Osteocyte (in vitro differentiated cells): ENCODE measurements at regions not wholly inside any gene's neighbourhood (a gene's known extent, or its start where the extent isn't known, plus 50 kb on each side); places are given as distances from the start of the nearest gene placed in this dataset.

ENCODE experiments used
- DNase-seq: peaks from one replicate; pipeline ENCODE4 v3.0.0; 2021; ENCODE audit warnings: mixed read lengths; ENCODE audit not compliant: unreplicated experiment; ENCODE audit errors: extremely low spot score
- H3K27ac Mint-ChIP-seq: one replicate; pipeline ENCODE4 v1.8.0; 2021; ENCODE audit warnings: mild to moderate bottlenecking, mixed read lengths; ENCODE audit not compliant: unreplicated experiment
- H3K27me3 Mint-ChIP-seq: one replicate; pipeline ENCODE4 v1.8.0; 2021; ENCODE audit warnings: mixed read lengths; ENCODE audit not compliant: unreplicated experiment
- H3K36me3 Mint-ChIP-seq: one replicate; pipeline ENCODE4 v1.8.0; 2021; ENCODE audit warnings: mixed read lengths; ENCODE audit not compliant: unreplicated experiment
- H3K4me1 Mint-ChIP-seq: one replicate; pipeline ENCODE4 v1.8.0; 2021; ENCODE audit warnings: mixed read lengths; ENCODE audit not compliant: unreplicated experiment
- H3K4me3 Mint-ChIP-seq: one replicate; pipeline ENCODE4 v1.8.0; 2021; ENCODE audit warnings: mild to moderate bottlenecking, moderate library complexity, mixed read lengths; ENCODE audit not compliant: unreplicated experiment
- H3K9me3 Mint-ChIP-seq: one replicate; pipeline ENCODE4 v1.8.0; 2021; ENCODE audit warnings: mixed read lengths; ENCODE audit not compliant: unreplicated experiment
- TF ChIP-seq, protein P1 (sequence below): fragments of 200-600 bp; sonication (generic); IDR thresholded peaks from 2 replicates; pipeline ENCODE4 v1.5.0; 2021; ENCODE audit warnings: antibody characterized with exemption, mild to moderate bottlenecking, moderate library complexity

DNA sequence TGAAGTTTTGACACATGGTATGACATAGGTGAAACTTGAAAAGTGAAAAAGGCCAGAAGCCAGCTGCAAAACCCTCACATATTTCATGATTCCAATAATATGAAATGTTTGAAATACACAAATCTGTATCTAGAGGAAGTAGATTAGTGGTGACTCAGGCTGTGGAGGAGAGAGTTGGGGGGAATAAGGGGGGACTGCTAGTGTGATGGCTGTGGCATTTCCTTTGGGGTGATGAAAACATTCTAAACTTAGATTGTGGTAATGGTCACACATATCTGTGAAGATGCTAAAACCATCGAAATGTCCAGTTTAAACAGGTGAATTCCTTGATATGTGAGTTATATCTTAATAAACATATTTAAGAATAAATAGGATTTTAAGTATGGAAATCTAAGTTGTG is 343.5 kb upstream of the SFRP2 start:
- Mint-ChIP-seq H3K9me3 (peaks cover 17% of the 10 kb centered on the region), H3K27ac (no peak overlapping the region), H3K4me1 (peaks cover 4% of the 10 kb centered on the region), H3K4me3 (no peak overlapping the region), H3K27me3 (no peaks in the 10 kb centered on the region), H3K36me3 (peaks cover 9% of the 10 kb centered on the region)
- DNase-seq, result no peak
- TF ChIP-seq, protein P1, sequence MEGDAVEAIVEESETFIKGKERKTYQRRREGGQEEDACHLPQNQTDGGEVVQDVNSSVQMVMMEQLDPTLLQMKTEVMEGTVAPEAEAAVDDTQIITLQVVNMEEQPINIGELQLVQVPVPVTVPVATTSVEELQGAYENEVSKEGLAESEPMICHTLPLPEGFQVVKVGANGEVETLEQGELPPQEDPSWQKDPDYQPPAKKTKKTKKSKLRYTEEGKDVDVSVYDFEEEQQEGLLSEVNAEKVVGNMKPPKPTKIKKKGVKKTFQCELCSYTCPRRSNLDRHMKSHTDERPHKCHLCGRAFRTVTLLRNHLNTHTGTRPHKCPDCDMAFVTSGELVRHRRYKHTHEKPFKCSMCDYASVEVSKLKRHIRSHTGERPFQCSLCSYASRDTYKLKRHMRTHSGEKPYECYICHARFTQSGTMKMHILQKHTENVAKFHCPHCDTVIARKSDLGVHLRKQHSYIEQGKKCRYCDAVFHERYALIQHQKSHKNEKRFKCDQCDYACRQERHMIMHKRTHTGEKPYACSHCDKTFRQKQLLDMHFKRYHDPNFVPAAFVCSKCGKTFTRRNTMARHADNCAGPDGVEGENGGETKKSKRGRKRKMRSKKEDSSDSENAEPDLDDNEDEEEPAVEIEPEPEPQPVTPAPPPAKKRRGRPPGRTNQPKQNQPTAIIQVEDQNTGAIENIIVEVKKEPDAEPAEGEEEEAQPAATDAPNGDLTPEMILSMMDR, result no peak

DNA sequence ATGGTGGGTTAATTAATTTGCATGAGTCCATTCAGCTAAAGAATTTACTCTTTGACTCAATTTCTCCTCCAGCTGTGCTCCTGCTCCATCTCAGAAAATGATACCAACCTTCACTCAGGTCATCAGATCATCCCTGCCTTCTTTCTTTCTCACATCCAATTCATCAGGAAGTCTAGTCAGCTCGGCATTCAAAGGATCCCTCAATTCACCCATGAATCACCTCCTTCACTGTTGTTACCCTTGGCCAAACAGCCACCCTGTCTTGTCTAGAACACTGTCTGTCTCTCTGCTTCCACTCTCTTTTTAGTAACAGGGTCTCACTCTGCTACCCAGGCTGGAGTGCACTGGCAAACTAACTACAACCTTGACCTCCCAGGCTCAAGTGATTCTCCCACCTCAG is 337.4 kb upstream of the SFRP2 start:
- H3K27me3 Mint-ChIP-seq, result no peaks in the 10 kb centered on the region
- H3K9me3 Mint-ChIP-seq, result peaks cover 24% of the 10 kb centered on the region
- no peak for DNase-seq
- H3K4me1 Mint-ChIP-seq, result peaks cover 7% of the 10 kb centered on the region
- H3K36me3 Mint-ChIP-seq, result peaks cover 9% of the 10 kb centered on the region
- no peak overlapping the region for H3K4me3 Mint-ChIP-seq
- H3K27ac Mint-ChIP-seq, result no peak overlapping the region
- TF ChIP-seq, protein P1, result no peak

DNA sequence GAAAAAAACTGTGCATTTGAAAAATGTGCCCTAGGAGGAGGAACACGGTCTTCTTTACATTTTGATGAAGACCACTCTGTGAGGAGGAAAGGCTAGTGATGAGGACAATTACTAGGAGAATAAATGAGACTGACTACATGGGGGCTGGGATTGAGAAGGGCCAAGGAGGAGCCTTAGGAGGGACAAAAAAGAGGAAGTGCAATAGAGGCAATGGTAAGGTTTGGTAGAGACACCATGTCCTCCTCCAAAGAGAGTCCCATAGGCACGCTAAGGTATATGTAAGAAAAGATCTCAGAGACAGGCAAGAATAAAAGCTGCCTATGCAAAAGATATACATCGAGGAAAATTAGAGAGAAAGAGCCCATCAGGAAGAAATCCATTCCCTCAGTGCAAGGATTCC is 336.5 kb upstream of the SFRP2 start:
- H3K27ac Mint-ChIP-seq, result no peak overlapping the region
- H3K9me3 Mint-ChIP-seq, result peaks cover 24% of the 10 kb centered on the region
- peaks cover 7% of the 10 kb centered on the region for H3K4me1 Mint-ChIP-seq
- no peak overlapping the region for H3K4me3 Mint-ChIP-seq
- TF ChIP-seq, protein P1, result no peak
- DNase-seq, result no peak
- H3K36me3 Mint-ChIP-seq, result peaks cover 9% of the 10 kb centered on the region
- H3K27me3 Mint-ChIP-seq, result no peaks in the 10 kb centered on the region

DNA sequence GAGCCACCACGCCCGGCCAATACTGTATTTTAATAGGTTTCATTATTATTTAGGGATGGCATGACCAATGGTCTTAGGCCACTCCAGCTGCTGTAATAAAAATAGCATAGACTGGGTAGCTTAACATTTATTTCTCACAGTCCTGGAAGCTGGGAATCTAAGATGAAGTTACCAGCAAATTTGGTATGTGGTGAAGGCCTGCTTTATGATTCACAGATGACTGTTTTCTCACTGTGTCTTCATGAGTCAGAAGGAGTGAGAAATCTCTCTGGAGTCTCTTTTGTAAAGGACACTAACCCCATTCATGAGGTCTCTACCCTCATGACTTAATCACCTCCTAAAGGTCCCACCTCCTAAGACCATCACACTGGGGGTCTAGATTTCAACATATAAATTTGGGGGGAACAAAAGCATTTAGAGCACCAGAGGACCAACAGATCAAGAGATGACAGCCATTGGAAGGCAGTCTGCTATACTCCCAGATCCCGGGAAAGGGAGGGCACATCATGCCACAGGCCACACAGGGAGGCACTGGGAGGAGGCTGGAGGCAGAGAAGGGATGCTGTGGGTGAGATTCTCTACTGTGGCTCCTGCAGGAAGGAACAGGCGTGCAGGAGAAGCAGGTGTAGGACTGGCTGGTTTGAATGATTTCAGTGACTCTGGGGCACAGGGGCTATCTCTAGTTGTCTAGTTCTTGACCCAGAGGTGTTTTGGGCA is 335.8 kb upstream of the SFRP2 start:
- TF ChIP-seq, protein P1, result no peak
- Mint-ChIP-seq H3K9me3 (peaks cover 24% of the 10 kb centered on the region), H3K36me3 (peaks cover 9% of the 10 kb centered on the region), H3K4me1 (peaks cover 7% of the 10 kb centered on the region), H3K4me3 (no peak overlapping the region), H3K27me3 (no peaks in the 10 kb centered on the region), H3K27ac (no peak overlapping the region)
- no peak for DNase-seq

DNA sequence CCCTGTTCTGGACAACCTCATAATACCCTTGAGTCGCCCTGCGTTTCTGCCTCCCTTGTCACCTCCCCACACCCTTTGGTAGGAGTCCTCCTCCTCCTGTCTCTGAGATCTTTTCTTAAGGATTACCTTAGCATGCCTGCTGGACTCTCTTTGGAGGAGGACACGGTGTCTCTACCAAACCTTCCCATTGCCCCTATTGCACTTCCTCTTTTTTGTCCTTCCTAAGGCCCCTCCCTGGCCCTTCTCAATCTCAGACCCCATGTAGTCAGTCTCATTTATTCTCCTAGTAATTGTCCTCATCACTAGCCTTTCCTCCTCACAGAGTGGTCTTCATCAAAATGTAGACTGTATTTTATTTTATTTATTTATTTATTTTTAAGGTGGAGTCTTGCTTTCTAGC is 335.0 kb upstream of the SFRP2 start:
- TF ChIP-seq, protein P1, result no peak
- peaks cover 9% of the 10 kb centered on the region for H3K36me3 Mint-ChIP-seq
- peak overlapping the region; percentile 7 for H3K4me3 Mint-ChIP-seq
- no peak overlapping the region for H3K27ac Mint-ChIP-seq
- peaks cover 20% of the 10 kb centered on the region for H3K9me3 Mint-ChIP-seq
- no peaks in the 10 kb centered on the region for H3K27me3 Mint-ChIP-seq
- DNase-seq, result no peak
- H3K4me1 Mint-ChIP-seq, result peaks cover 3% of the 10 kb centered on the region
